ENCODE measurements at regions not wholly inside any gene's neighbourhood (a gene's known extent, or its start where the extent isn't known, plus 50 kb on each side); places are given as distances from the start of the nearest gene placed in this dataset.
"Not testable (repeated sequence)": the region's sequence is repeated elsewhere in the genome, so short reads cannot be mapped to it uniquely, and the experiment has no call there.

DNA sequence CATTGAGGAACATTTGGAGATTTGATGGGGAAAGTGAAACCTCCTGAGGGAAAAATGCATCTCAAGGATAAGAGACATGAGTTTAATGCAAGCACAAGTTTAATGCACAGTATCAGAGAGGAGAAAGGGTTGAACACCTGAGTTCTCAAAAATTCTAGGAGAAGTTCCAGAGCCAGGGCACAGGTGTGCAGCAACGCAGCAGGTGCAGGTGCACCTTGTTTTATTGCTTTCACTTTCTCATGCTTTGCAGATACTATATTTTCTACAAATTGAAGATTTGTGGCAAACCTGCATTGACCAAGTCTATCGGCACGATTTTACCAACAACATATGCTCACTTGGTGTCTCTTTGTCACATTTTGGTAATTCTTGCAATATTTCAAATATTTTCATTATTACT, 267.6 kb upstream of the HNRNPA3 start:
- no peak for DNase-seq

DNA sequence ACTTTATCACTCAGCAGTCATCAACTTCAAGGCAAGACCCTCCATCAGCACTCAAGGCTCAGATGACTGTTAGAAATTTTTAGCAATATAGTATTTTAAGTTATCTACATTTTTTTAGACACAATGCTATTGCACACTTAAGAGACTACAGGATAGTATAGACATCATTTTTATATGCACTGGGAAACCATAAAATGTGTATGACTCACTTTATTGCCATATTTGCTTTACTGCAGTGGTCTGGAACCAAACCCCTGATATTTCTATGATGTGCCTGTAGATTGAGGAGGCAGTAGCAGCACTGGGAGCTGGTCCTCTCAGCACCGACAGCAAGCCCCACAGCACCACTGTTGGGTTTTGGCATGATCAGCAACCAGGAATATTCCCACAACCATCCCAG, 264.8 kb upstream of the HNRNPA3 start:
- no peak for DNase-seq

DNA sequence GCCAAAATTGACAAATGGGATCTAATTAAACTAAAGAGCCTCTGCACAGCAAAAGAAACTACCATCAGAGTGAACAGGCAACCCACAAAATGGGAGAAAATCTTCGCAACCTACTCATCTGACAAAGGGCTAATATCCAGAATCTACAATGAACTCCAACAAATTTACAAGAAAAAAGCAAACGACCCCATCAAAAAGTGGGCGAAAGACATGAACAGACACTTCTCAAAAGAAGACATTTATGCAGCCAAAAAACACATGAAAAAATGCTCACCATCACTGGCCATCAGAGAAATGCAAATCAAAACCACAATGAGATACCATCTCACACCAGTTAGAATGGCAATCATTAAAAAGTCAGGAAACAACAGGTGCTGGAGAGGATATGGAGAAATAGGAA, 261.4 kb upstream of the HNRNPA3 start:
- DNase-seq, result not testable (repeated sequence)

DNA sequence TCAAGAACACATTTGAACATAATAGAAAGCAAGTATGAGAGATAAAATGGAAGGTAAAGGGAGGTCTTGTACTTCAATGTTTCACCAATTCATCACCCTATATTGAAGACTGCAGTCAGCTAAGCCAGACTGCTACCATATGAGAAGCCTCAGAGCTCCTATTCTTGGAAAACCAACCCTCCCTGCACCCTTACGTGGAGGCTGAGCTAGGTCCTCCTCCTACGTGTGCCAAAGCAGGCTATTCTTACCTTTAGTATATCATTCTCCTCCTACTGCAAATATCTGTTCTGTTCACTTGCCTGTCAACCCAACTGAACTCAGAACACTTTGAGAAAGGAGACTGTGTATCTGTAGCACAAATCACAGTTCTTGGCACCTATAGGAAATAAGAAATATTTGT, 255.8 kb upstream of the HNRNPA3 start:
- no peak for DNase-seq

DNA sequence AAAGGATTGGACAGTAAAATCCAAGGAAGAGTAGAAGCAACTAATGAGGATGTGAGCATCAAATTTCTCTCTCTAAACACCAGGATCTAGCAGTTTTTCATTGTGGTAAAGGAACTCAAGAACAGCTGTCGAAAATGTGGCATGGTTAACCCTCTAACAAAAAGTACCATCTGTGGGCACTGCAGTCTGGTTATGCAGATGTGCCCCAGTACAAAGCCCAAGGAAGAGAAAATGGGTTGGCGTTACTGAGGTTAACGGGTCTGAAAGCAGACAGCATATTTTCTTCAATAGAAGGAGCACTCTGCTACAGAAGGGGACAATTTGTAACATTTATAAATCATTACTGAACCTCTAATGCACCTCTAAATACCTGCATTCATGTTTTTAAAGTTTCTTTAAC, 253.0 kb upstream of the HNRNPA3 start:
- DNase-seq, result no peak

DNA sequence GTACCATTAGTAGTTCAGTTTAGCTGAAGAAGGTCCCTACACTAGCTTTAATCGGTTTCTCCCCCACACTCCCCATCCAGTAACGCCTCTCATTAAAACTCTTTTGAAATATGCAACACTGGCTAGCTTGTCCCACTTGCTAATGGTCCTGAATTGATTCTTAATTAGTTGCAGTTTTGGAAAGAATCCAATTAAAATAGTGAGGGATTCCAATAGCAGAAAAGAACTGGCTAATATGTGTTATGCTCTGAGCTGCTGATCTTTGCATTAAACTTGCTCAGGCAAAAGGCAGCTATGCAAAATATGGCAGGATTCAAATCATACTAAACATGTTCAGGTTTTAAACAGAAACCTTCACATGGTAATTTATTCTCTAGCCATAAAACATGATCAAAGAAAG, 252.5 kb upstream of the HNRNPA3 start:
- DNase-seq, result no peak

DNA sequence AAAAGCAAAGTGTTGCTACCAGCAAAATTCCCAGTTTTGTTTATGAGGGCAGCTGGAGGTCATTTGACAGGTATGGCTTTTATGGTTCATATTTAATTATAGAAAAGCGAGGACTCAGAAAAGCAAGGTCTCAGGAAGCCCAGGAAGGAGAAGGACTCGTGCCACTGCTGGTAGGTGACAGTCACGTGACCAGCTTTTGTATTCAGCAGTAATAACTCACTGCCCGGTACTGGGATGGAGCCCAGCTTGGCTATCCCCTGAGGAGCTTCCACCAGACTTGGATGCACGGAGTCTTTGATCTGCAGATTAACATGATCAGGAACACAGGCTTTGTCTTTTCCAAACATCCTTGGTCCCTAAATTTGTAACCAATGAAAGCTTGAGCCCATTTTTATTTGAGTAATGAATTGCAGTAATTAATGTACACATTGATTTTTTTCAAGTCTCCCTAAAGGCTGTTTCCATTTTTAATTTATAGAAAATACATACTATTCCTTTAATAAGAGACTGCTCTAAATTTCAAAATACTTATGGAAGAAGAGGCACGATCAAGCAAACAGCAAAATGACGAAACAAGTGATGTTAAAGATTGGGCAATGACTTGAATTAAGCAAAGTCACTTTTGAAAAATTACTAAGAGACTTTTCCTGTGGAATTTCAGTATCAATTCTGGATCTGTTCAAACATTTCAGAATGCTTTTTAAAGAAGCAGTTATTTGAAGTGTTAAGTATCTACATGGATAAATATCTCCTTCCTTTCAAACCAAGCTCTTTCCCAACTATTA, 251.7 kb upstream of the HNRNPA3 start:
- DNase-seq, result peak; percentile 6 to 43 (median 39)

DNA sequence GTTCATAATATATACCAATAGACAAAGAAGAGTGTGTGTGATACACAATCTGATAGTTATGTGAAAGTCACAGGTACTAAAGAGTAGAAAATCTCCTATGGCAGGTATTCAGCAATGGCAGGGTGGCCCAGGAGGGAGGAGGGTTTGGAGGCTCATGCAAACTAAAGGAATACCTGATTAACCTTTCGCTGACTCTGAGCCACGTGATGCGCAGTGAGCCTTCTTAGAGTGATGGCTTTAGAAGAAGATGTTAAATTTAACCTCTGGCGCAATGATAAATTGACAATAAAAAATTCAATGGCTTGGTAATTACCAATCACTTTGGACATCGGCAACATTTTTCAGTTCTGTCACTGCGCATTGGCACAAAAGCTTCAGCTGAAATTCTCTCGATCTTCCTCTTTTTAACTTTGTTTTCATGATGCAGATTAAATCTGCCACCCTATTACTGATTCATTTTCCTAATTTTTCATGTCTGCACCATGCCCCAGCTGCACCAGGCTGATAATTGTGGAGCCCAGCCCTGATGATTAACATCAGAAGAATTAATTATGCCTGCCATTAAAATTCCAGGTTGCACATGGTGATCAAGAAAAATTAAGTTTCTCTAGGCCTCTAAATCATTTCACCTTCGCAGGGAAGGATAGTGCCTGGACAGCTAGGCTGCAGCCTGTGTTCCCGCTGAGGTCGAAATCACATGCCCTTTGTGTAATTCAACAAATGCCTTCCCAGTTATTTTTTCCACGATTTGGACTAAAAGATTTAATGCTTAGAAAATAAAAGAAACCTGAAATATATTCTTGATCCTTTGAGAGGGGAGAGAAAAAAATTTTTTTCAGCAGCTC, 250.6 kb upstream of the HNRNPA3 start:
- no peak for DNase-seq

DNA sequence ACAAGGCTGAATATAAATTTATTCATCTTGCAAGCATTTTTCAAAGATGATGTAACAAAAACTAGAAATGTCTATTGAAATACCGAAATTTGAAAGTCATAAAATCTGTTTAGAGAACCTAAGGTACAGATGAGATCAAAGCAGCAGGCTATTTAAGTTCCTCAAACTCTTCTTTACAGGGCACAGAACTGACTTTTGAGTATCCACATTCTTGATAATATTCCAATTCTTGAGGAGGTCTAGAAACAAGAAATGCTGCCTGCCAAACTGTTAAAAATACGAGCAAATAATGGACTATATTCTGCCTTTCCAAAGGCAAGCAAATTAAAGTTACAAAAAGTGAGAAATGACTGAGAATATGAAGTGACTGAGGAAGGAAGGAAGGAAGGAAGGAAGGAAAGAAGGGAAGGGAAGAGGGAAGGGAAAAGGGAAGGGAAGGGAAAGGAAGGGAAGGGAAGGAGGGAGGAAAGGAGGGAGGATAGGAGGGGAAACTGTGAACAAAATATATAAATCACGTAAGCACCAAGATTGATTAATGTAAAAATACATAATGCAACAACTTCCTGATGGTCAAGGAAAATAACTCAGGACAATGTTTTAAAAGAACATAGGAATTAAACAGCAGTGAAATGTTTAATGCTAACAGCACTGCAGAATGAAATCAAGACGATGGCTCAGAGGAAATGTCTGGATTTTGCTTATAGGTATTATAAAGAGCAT, 248.9 kb upstream of the HNRNPA3 start:
- no peak for DNase-seq

DNA sequence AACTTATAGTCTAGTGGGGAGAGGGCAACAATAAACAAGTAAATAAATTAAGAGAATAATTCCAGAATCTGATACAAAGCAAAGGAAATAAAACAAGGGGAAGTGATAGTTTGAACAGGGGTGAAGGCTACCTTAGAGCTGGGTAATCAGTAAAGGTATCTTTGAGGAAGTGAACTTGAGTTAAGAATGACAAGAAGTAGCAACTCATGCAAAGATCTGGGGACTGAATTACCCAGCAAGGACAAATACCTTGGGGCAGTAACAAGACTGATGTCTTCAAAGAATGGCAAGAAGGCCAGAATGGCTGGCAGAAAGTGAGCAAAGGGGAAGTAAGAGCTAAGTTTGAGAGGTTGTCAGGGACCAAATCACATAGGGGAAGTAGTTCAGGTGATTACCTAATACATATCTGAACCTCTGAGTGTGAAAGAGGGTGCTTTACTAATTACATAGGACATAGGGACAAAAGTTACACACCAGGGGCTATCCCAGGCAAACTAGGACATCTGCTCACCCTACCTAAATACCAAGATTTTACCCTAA, 244.6 kb upstream of the HNRNPA3 start:
- DNase-seq, result no peak

DNA sequence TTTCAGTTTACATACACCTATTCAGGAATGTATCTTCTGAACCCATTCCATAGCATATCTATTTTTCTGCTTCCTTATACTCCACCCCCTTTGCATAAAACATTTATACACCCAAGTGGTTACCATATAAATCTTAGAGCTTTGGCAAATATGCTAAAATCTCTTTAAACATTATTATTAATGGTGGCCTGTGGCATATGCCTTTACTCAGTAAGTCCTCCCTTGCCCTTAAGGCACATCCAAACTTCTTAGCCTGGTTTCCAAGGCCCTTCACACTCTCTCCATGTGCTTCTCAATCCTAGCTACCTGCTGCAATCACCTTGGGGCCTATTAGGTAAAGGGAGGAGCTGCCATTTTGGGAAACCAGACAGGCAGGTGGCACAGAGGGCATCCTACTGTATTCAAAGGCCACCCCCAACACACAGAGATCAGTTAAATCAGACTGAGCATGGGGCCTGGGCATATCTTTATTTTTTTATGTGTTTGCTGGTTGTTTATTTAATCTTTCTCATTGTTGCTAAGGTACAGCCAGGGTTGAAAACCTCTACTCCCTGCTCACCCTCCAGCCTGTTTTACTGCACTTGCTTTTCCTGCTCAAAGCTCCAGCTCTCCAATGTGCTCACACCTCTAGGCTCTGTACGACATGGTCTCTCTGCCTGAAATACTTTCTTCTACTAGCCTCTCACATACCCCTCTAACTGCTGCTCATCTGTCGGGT, 242.8 kb upstream of the HNRNPA3 start:
- DNase-seq, result no peak

DNA sequence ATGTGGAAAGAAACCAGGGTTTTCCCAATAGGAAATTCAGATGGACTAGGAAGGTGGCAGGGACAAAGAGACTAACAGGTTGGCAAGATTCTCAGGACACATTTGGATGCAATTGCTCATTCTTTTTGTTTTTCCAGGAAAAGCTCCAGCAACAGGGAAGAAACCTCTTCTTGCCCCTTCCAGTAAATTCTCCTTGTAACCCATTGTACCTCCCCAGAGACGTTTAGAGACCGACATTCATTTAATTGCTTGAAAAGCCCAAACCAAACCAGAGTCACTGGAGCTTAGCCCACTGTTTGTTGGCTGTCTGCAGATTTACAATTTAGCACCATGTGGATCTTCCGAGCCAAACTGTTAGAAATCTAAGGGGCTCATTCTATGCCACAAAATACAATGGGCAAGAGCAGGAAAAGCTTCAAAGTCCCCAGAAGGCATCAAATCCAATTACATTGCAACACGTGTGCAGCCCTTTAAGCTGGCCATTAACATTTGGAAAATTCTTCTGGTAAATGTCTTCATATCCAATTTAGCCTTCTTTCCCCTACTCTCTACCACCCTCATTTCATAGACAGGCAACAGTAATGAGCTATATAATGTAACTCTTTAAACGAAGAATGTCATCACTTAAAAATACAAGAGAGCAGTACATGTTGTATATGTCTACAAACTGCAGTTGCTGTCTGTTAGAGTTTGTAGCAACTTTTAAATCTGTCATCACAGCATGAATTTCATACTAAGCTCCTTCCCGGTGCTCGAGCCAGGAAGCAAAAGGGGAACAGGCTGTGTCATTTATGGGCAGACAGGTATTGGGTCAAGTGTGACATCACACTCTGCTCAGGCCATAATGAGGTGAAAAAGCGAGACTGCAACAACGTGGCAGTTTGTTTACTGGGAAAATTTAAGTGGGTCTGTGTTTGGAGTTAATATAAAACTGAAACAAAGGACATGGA, 235.6 kb upstream of the HNRNPA3 start:
- no peak for DNase-seq

DNA sequence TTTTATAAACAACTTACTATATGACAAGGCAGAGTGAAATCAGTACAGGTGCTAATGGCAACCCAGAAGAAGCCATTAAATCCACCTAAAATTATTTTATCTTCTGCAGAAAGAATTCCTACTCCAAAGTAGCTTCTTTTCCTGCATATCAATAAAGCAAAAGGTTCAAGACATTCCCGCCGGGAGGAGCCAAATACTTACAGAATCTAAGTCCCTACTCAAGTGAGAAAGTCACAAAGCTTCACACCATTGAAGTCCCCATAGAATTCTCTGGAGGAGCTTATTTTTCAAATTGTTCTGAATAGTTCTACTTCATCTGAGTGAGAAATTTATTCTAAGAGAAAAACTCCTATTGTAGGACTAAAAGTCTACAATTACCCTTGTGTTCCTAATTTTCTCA, 233.7 kb upstream of the HNRNPA3 start:
- no peak for DNase-seq

DNA sequence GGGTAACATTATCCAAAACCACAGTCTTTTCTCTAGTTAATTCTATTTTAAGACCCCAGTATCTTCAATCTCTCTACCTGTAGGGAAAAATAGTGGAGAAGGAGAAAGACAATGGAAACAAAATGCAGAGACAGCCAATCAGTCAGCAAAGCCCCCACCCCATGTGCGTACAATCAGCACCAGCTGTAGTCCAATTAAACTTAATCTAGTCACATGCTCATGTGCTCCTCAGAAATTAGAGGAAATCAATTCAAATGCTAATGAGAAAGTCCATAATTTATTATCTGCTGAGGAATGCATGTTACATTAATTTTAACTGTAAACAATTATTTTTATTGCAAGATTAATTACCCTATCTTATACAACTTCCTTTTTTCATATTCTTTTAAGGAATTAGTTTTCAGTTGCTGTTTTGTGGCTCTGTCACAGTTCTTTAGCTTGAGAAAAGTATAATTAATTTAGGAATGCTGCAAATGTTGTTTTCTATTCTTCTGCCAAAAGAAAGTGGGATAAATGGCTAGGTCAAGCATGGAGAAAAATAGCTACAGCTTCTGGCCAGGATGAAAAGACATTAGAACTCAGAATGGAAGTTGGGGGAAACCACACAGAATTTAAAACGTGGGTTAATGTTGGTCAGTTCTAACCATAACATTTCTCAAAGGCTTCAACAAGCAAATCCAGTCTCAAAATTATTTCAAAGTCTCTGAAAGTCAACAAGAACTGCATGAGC, 232.4 kb upstream of the HNRNPA3 start:
- no peak for DNase-seq

DNA sequence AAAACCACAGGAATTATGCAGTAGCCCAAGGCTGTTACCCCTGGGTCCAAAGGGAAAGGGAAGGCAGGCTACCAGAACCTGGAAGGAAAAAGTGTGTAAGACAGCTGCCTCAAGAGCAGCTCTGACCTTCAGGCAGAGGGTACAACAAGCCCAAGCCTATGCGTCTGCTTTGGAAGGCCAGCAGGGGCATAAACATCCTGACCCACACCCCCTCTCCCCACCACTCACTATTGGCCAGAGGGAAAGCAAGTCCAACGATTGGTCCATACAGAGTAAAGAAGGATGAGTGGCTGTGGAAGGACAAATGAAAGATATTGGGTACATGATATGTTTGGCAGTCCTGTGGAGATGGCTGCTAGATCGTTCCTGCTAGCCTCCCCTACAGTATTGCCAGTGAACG, 227.6 kb upstream of the HNRNPA3 start:
- no peak for DNase-seq

DNA sequence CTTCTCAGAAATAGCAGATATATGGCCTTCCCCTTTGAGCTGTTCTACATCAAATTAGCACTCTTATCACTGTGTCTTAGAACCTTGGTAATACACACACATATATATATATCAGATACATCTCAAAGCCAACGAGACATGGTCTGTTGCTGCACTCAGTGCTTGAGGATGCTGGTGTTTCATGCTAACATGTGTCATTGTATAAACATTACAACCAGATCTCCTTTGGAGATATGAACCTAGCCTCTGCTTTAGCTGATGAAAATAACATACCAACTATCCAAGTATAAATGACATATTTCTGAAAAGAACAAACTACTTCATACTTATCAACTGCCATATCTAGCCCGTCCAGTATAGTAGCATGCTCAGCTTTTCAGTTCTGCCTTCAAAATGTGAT, 226.7 kb upstream of the HNRNPA3 start:
- DNase-seq, result no peak

DNA sequence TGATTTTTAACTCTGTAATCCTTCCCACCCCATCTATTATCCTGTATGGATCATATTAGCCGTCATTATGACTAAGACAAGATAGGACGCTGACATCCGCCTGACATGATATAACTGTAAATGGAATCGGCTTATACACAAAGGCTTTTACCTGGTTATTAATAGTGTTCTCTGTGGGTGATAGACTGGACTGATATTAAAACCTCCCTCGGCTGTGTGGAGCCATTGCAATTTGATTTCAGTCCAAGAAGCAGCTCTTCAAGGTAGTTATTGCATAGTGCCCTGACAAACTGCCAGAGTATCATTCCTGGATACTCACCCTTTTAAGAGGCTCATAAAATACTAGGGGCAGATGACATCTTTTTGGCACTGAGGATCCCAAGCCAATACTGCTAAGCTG, 226.1 kb upstream of the HNRNPA3 start:
- no peak for DNase-seq

DNA sequence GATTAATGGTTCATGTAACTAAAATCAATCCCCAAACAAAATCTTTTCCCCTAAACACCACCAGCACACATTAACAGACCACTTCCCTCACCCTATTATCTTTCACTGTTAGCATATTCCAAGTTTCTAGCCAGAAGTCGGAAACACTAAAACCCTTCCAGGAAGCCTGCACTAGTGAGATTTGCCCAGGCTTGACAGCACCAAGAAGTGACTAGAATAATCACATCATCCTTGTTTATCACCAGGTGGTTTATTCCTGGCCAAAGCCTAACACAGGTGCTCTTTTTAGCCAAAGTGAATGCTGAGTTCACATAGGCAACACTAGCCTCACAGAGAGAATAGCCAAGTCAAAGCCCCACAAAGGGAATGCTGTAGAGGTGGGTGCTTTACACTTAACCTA, 221.2 kb upstream of the HNRNPA3 start:
- no peak for DNase-seq

DNA sequence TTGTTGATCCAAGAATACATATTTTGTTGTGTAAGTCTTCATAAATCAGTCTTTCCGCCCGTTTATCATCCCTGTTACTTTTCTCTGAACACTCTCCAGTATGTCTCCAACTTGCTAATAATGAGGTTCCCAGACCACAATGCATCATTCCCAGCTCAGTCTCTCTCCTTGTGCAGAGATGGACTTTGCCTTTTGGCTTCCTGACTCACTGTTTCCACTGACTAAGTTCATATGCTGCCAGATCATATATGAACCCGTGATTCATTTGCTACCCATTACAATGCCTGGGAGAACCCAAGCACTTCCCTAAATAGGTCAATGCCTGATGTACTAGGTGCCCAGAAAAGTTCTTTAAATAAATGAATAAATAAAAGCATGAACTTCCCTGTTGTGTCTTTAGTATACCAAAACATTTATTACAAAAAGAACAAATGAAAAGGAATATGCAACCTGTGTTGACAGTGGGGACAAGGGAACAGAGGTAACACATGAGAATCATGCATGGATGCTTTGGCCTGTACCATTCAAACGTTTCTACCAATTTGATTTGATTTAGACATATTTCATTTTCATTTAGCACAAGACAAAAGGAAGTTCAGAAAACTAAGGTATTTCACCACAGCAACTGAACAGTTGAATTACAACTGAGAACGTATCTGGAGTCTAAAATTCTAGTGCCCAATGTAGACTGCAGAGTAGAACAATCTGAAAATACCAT, 215.4 kb upstream of the HNRNPA3 start:
- peak; percentile 85 to 96 (median 92) for DNase-seq

DNA sequence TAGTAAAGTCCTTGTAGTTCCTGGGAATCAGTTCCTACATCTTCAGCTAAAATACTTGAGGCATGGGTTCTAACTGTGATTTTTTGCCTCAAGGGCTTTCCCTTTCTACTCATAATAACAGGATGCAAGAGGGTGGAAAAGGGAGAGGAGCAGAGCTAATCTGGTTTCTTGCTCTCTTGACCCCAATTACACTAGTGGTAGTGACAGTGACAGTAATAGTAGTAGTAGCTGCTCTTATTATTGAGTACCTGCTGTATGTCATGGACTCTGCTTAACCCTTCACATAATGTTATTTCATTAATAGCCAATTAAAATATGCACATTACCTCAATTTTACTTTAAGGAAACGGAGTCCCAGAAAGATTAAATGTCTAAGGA, 214.8 kb upstream of the HNRNPA3 start:
- DNase-seq, result no peak

All from suppressor macrophage treated with lipopolysaccharide for 1 hour (primary cell).